GM12875 (cell line): ENCODE measurements at regions not wholly inside any gene's neighbourhood (a gene's known extent, or its start where the extent isn't known, plus 50 kb on each side); places are given as distances from the start of the nearest gene placed in this dataset.

ENCODE experiments used
- H3K4me3 ChIP-seq: one replicate; pipeline ENCODE4 v1.5.1; 2011; ENCODE audit warnings: low read depth, low read length, control low read depth
- TF ChIP-seq, protein P1 (sequence below): IDR thresholded peaks from 2 replicates; pipeline ENCODE4 v1.5.1; 2011; ENCODE audit warnings: low read depth, mild to moderate bottlenecking, control low read depth, inconsistent platforms, low read length, moderate library complexity, borderline replicate concordance; ENCODE audit not compliant: insufficient read depth

- H3K4me3 ChIP-seq, result no peak overlapping the region
- TF ChIP-seq, protein P1, sequence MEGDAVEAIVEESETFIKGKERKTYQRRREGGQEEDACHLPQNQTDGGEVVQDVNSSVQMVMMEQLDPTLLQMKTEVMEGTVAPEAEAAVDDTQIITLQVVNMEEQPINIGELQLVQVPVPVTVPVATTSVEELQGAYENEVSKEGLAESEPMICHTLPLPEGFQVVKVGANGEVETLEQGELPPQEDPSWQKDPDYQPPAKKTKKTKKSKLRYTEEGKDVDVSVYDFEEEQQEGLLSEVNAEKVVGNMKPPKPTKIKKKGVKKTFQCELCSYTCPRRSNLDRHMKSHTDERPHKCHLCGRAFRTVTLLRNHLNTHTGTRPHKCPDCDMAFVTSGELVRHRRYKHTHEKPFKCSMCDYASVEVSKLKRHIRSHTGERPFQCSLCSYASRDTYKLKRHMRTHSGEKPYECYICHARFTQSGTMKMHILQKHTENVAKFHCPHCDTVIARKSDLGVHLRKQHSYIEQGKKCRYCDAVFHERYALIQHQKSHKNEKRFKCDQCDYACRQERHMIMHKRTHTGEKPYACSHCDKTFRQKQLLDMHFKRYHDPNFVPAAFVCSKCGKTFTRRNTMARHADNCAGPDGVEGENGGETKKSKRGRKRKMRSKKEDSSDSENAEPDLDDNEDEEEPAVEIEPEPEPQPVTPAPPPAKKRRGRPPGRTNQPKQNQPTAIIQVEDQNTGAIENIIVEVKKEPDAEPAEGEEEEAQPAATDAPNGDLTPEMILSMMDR, result no peak
These were observed 172.7 kb upstream of the LMCD1 start for GRCh38 chr3:8328967-8329366.

- TF ChIP-seq, protein P1, result no peak
- no peak overlapping the region for H3K4me3 ChIP-seq
These were observed 172.0 kb upstream of the LMCD1 start for GRCh38 chr3:8329598-8329997.

- no peak overlapping the region for H3K4me3 ChIP-seq
- TF ChIP-seq, protein P1, result peak; percentile 37; the same call in 1 of the 2 replicates
These were observed 165.2 kb upstream of the LMCD1 start for GRCh38 chr3:8336456-8336855.

DNA sequence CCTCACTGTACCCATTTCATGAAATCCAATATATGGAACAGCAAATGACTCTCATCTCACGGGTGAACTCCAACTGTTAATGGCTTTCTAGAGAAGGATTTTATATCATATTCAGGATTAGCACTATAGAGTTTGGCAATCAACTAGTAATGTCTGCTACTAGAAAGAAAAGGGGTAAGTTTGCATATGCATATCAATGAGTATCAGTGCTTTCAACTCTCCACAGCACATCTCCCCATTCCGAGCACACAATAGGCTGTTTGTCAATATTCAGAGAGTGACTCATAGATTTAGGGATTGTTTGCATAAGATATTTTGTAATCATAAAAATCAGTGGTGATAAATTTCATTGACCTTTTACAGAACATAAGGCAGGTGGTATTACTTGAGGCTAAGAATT is 163.2 kb upstream of the LMCD1 start:
- TF ChIP-seq, protein P1, result no peak
- H3K4me3 ChIP-seq, result no peak overlapping the region

DNA sequence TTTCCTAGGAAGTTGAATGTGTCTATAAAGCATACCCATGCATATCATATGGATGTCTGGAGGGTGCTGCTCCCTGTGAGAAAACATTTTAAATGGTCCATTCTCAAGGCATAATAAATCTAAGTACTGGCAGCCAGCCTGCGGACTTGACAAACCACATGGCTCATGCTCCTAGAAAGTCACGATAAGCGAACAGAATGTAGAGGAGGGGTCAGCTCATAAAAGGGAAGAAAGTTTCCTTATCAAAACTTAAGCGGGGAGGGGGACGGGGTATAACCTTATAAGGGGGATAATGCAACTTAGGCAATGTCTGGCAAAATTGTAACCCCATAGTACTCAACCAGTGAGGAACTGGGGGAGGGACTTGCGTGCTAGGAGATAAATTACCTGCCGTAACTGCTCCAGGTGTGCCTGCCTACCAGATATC is 159.8 kb upstream of the LMCD1 start:
- H3K4me3 ChIP-seq, result no peak overlapping the region
- TF ChIP-seq, protein P1, result no peak

DNA sequence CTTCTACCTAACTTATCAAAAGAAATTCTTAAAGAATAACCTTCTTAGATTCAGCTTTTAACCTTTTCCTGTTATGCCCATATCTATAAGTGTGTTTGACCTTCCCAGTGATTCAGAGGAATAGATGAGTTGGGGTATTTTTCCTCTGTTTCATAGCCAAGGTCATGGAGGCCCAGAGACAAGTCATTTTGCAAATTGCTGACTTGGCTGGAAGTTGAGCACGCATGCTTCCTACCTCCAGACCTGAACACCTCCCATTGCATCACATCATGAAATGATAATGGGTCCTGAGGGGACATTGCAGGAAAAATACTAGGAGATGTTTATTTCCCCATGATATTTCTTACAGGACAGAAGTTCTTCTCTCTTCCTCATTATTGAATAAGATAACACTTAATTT is 158.6 kb upstream of the LMCD1 start:
- TF ChIP-seq, protein P1, result no peak
- H3K4me3 ChIP-seq, result no peak overlapping the region

GRCh38 chr3:8345398-8345797 is 156.2 kb upstream of the LMCD1 start:
- TF ChIP-seq, protein P1, result no peak
- H3K4me3 ChIP-seq, result no peak overlapping the region
